DLD1 (cell line): ENCODE measurements at regions not wholly inside any gene's neighbourhood (a gene's known extent, or its start where the extent isn't known, plus 50 kb on each side); places are given as distances from the start of the nearest gene placed in this dataset.
"Not testable (repeated sequence)": the region's sequence is repeated elsewhere in the genome, so short reads cannot be mapped to it uniquely, and the experiment has no call there.

Source experiments
- in situ Hi-C: cut with HindIII; loops from 2 replicates; pipeline ENCODE4 v1.10.0; 2017; ENCODE audit warnings: low sequenced_read_pairs

DNA sequence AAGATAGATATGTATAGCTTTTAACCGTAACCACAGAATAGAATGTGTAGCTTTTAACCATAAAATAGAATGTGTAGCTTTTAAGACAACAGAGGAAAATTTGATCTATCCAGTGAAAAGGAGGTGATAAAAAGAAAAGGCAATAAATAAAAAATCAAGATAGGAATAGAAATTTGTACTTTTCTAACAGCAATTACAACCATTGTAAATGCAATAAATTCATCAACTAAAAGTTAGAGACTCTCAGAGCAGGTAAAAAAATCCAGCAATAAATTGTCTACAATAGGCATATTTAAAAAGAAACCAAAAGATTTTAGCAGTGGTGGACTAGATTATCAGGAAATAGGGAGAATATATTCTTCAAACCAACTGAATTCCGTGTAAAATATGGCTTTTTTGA lies 63.8 kb upstream of the ABHD2 start:
- in situ Hi-C loops: no loop called here

DNA sequence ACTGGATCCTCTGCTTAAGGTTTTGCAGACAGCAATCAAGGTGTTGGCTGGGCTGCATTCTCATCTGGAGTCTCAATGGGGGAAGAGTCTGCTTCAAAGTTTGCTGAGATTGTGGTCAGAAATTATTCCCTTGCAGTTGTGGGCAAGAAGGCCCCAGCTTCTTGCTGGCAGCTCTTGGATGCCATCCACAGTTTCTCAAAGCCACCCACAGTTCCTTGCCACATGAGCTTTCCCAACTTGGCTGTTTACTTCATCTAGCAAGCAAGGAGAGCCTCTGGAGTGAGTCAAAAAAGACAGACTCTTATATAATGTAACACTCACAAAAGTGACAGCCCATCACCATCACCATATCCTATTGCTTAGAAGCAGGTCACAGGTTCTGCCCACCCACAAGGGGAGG lies 62.1 kb upstream of the ABHD2 start:
- in situ Hi-C loops: no loop called here

DNA sequence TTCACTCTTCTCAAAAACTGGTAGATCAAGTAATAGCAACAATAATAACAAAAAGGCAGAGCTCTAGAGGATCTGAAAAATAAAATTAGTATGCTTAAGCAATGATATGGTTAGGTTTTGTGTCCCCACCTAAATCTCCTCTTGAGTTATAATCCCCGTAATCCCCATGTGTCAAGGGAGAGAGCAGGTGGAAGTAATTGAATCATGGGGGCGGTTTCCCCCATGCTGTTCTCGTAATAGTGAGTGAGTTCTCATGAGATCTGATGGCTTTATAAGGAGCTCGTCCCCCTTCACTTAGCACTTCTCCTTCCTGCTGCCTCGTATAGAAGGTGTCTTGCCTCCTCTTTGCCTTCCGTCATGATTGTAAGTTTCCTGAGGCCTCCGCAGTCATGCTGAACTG lies 60.2 kb upstream of the ABHD2 start:
- in situ Hi-C loops: no loop called here

DNA sequence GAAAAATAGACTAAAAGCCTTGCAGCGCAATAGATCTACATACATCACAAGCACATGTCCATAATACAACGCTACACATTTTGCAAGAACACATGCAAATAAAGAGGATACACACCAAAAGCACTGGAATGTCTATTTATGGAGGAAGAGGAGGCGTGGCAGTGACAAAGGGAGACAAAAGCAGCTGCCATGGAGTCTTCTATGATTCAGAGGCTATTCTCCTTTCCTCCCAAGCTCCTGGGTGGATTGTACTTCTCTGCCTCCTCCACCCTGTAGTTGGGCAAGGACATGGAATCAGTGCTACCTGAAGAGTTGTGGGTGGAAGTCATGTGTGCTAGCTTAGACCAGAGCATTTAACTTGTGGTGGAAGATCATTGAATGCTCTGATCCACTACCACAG lies 57.9 kb upstream of the ABHD2 start:
- in situ Hi-C loops: no loop called here

DNA sequence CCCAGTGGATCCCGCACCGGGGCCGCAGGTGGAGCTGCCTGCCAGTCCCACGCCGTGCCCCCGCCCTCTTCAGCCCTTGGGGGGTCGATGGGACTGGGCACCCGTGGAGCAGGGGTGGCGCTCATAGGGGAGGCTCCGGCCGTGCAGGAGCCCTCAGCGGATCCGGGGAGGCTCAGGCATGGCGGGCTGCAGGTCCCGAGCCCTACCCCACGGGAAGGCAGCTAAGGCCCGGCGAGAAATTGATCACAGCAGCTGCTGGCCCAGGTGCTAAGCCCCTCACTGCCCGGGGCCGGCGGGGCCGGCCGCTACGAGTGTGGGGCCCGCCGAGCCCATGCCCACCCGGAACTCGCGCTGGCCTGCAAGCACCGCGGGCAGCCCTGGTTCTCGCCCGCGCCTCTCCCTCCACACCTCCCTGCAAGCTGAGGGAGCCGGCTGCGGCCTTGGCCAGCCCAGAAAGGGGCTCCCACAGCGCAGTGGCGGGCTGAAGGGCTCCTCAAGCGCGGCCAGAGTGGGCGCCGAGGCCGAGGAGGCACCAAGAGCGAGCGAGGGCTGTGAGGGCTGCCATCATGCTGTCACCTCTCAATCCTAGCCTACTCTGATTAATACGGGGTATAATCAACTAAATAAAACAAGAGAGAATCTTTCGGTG lies 56.5 kb upstream of the ABHD2 start:
- in situ Hi-C loops: not testable (repeated sequence)

DNA sequence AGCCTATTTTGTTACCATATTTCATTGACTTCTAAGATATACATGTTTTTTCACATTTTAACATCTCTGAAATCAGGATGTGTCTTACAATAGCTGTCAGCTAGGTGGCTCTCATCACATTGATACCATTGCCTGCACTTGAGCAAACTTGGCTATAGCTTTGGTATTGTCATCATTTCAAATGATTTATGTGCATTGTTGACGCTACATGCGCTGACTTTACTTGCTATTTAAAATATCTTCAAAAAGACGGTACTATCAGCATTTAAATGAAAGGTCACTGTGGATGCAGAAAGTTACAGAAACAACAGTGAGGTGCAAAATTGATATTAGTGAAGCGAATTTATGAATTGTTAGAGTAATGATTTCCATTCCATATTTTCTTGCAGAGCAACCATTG lies 54.0 kb upstream of the ABHD2 start:
- in situ Hi-C loops: no loop called here

DNA sequence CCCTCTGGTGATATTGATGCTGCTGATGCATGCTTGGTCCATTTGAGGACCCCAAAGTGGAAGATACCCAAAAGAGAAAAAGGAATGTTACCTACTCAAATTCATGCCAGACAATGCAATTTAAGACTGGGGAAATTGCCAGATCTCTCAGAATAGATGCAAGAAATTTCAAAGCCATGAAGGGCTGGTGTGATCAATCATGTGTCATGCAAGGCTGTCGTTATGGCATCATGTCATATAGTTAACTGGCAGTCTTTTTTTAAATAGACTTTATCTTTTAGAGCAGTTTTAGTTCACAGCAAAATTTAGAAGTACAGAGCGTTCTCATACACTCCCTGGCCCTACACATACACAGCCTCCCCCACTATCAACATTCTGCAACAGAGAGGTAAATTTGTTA lies 53.1 kb upstream of the ABHD2 start:
- in situ Hi-C loops: no loop called here

DNA sequence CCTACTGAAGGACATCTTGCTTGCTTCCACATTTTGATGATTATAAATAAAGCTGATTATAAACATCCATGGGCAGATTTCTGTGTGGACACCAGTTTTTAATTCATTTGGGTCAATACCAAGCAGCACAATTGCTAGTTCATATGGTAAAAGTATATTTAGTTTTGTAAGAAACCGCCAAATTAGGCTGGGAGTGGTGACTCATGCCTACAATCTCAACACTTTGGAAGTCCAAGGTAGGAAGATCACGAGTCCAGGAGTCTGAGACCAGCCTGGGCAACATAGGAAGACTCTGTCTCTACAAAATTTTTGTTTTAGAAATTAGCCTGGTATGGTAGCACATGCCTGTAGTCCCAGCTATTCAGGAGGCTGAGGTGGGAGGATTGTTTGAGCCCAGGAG lies 52.6 kb upstream of the ABHD2 start:
- in situ Hi-C loops: no loop called here

DNA sequence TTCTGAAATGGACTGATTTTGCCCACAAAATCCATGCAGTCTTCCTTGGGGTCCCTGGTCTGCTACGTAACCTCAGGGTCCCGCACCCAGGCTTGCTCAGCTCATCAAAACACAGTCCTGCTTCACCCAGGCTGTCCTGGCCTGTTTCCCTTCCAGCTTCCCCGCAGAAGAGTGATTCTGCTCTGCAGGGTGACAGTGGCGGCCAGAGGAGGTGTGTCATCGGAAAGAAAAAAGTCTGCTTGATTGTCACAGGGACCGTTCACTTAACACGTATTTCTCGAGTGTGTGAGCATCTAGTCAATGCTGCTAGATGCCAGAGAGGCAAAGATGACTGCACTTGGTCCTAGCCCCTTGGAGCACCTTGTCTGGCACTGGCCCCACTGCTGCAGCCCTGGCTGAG lies 50.1 kb upstream of the ABHD2 start:
- in situ Hi-C loops: no loop called here
